Daoy (cell line): ENCODE measurements at regions not wholly inside any gene's neighbourhood (a gene's known extent, or its start where the extent isn't known, plus 50 kb on each side); places are given as distances from the start of the nearest gene placed in this dataset.
"Not testable (repeated sequence)": the region's sequence is repeated elsewhere in the genome, so short reads cannot be mapped to it uniquely, and the experiment has no call there.

Experiments
- DNase-seq: peaks from one replicate; pipeline ENCODE4 v3.0.0-alpha.2; 2015; ENCODE audit warnings: low read depth

DNA sequence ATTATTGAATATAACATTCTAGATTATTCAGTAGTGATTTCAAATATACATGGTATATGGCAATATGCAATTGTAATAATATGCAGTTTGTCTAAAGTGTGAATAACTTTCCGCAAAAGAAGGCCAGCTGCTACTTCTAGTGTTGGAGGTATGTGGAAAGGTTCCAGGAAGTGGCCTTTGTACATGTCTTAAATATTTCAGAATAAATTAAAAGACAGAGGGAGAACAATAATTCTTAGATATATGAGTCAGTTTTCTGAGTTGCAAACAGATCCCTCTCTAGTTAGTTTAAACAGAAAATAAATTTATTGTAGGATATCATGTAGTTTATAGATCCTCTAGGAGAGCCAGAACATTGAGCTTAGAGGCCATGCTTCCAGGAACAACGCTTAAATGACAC, 210.8 kb upstream of the ELL2 start:
- DNase-seq: no peak

DNA sequence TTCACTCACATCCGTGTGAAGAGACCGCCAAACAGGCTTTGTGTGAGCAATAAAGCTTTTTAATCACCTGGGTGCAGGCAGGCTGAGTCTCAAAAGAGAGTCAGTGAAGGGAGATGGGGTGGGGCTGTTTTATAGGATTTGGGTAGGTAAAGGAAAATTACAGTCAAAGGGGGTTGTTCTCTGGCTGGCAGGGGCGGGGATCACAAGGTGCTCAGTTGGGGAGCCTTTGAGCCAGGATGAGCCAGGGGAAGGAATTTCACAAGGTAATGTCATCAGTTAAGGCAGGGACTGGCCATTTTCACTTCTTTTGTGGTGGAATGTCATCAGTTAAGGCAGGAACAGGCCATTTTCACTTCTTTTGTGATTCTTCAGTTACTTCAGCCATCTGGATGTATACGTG, 210.3 kb upstream of the ELL2 start:
- DNase-seq: not testable (repeated sequence)

- DNase-seq: not testable (repeated sequence)
Observed at GRCh38 chr5:96170481-96171125, 209.0 kb upstream of the ELL2 start.

- DNase-seq: not testable (repeated sequence)
Observed at GRCh38 chr5:96168833-96169232, 207.2 kb upstream of the ELL2 start.

- no peak for DNase-seq
Observed at GRCh38 chr5:96159043-96159442, 197.4 kb upstream of the ELL2 start.

GRCh38 chr5:96157841-96158291, 196.2 kb upstream of the ELL2 start:
- no peak for DNase-seq

DNA sequence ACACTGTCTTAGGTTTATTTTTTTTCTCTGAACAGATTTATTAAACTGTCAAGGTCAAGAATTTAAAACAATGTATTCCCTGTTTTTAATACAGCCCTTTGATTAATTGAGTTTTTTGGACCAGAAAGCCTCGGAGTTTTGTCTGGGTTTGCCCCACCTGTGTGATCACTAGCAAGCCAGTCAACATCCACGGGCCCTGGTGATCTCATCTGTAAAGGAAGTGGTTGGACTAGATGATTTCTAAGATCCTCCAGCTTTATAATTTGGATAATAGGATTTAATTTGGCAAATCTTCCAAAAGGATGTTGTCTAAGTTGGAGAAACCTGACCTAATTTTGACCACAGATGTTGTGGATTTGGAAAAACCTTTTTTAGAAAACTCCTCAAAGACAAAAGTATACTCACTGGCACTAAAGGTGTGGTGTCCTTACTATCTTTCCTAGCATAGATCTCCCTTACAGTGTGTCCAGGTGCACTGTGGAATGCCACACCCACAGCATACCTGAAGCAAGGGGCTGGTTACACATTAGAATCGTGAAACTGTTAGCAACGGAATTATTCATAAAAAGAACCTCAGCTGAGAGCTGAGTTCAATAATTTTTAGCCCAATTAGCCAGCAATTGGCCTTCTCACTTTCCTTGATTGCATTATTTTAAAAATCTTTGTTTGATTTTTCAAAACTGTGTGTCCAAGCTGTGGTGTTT, 195.6 kb upstream of the ELL2 start:
- DNase-seq: no peak

DNA sequence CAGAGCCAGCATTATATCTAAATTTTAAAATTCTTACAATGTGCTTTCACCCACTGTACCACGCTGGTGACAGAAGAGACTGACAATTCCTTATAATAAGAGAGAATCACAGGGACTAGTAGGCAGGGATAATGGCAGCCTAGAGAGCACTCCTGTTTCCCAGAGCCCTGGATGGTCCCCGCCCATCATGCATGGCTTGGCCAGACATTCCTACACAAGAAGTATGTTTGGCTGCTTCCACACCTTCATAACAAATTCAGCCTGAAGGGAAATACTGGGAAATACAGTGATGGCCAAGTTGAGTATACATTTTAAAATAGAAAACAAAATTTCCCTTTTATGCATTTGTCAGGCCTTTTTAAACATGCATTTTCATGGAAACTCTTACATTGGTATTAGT, 193.5 kb upstream of the ELL2 start:
- no peak for DNase-seq

GRCh38 chr5:96151891-96152290, 190.2 kb upstream of the ELL2 start:
- no peak for DNase-seq

DNA sequence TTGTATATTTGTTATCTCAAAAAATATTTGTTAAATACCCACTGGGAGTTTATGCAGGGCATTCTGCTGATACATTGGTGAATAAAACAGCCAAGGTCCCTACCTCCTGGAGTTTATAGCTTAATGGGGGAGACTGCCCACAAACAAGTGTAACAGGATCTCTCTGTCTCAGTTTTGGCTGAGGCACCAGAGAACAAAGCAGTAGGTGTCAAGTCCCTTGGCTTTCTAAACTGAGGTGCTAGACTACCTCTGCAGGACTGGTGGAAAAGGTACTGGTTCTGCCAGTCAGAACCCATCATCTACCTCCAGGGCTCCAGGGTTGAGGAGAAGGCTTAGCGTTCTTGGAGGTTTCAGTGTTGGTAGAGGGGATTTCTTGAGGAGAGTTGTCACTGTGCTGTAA, 188.4 kb upstream of the ELL2 start:
- DNase-seq: no peak

GRCh38 chr5:96149546-96149945, 187.9 kb upstream of the ELL2 start:
- DNase-seq: no peak

- no peak for DNase-seq
Observed at GRCh38 chr5:96149021-96149420, 187.4 kb upstream of the ELL2 start.

GRCh38 chr5:96148376-96148775, 186.7 kb upstream of the ELL2 start:
- no peak for DNase-seq

DNA sequence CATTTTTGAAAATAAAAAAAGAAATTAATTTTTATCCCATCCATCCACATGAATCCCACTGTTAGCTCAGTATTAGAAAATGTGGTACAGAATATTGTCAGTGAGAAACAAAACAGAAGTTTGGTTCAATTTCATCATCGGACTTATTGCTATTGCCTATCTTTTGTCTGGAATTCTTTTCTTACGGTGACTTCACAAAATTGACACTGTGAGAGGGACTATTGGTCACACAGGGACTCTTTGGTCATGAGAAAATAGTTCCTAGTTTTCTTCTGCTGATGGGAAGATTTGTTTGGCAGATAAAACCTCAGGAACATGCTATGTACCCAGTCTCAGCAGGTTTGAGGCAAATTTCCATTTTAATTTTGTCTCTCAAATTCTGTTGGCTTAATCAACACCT, 186.2 kb upstream of the ELL2 start:
- DNase-seq: no peak

DNA sequence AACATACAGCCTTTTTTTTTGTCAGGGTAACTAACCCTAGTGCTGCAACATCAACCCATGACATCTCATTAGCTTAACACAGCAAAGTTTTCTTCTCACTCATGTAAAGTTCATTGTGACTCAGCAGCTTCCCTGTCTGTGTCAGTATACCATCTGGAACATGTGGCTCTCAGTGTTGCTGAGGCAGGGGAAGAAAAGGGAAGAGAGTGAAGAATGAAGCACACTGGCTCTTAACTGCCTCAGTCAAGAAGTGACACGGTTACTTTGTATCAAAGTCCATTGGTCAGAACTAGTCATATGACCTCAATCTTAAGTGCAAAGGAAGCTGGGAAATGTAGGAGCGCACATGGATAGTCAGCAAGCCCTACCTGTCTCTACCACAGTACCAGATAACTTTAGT, 185.0 kb upstream of the ELL2 start:
- peak; percentile 10 for DNase-seq

- no peak for DNase-seq
Observed at GRCh38 chr5:96144289-96144688, 182.6 kb upstream of the ELL2 start.

DNA sequence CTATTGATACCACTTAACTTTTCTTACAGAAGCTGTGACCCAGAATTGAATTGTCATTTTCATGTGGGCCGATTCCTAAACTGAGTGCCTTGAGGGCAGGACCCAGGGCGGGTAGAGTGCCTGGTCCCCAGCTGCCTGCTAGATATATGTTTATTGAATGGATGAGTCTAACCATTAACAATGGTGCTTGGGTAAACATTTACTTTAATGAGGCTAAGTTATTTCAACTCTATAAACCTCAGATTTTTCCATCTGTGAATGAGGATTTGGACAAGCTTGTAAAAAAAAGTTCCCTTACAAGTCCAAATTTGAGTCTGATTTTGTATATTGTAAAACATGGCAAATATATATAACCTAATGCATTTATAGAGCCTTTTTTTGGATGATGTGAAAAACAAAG, 181.8 kb upstream of the ELL2 start:
- no peak for DNase-seq

- no peak for DNase-seq
Observed at GRCh38 chr5:96142786-96143434, 181.3 kb upstream of the ELL2 start.

DNA sequence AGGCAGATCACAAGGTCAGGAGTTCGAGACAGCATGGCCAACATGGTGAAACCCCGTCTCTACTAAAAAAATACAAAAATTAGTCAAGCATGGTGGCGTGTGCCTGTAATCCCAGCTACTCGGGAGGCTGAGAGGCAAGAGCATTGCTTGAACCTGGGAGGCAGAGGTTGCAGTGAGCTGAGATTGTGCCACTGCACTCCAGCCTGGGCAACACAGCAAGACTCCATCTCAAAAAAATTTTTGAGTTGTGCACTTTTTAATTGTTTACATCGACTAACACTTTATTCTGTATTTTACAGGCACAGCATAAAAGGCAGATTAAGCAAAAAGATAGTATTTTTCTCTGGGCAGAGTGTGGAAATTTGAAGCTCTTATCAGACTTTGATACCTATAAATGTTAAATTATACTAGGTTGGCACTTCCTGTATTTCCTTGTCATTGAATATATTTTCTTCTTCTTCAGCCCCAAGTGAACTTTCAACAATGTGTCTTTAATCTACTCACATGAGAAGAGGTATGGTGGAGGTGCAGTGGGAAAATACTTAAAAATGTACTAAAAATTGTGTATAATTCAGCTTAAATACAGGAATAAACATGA, 180.6 kb upstream of the ELL2 start:
- DNase-seq: no peak

- DNase-seq: no peak
Observed at GRCh38 chr5:96141749-96142148, 180.1 kb upstream of the ELL2 start.

DNA sequence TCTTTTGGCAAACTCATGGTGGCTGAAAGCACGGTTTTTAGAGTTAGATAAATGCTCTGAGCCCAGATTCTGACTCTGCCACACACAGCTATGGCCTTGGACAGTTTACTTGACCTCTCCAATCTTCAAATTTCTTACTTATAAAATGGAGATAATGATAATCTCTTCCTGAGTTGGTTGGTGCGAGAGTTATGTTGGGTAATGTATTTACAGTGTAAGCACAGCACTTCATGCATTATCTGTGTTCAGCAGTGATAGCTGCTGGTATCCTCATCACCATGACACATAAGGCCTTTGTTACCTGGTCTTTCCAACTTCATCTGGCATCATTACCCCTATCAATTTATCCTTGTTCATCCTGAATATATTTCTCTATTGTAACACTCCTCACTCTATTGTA, 178.8 kb upstream of the ELL2 start:
- no peak for DNase-seq

DNA sequence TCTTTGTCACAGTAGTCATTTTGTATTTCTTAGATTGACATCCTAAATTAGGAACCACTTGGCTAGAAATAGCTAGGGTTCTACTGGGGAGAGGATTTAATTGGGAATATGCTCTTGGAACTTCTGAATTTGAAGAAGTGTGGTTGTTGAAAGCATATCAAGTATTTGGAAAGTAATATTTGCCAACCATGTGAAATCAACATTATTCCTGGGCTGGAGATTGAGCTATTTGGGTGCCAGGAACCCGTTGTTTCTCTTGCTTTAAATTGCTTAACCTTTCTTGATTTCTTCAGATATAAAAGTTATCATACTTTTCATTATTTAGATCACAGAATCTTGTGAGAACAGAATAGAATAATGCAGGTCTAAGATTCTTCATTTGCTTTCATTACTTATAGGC, 178.4 kb upstream of the ELL2 start:
- no peak for DNase-seq

- no peak for DNase-seq
Observed at GRCh38 chr5:96134886-96135285, 173.2 kb upstream of the ELL2 start.
